AG04449 (cell line): ENCODE measurements at regions not wholly inside any gene's neighbourhood (a gene's known extent, or its start where the extent isn't known, plus 50 kb on each side); places are given as distances from the start of the nearest gene placed in this dataset.

Source experiments
- CTCF ChIA-PET: fragments of 350-600 bp; formaldehyde crosslinking; extraction: SDS; loops from one replicate; lab custom pipeline; 2021; ENCODE audit warnings: antibody characterized with exemption; lab: Yijun Ruan, JAX
- POLR2A ChIA-PET: fragments of 400-600, 350-600 bp; formaldehyde crosslinking; extraction: SDS; loops from one replicate; lab custom pipeline; 2020; ENCODE audit warnings: antibody characterized with exemption, inconsistent platforms; lab: Yijun Ruan, JAX
- DNase-seq: peaks from one replicate; pipeline ENCODE4 v3.0.0-alpha.2; 2010; ENCODE audit warnings: low read depth, low spot score
- H3K4me3 ChIP-seq: 2 replicates; pipeline ENCODE4 v1.5.1; 2011; ENCODE audit warnings: low read depth, mild to moderate bottlenecking, control low read depth, low read length
- TF ChIP-seq, protein P1 (sequence below): IDR thresholded peaks from one replicate; pipeline ENCODE4 v1.5.1; 2011; ENCODE audit warnings: mild to moderate bottlenecking, moderate library complexity, low read length, control low read depth, inconsistent platforms; ENCODE audit not compliant: insufficient read depth; ENCODE audit errors: missing control alignments

DNA sequence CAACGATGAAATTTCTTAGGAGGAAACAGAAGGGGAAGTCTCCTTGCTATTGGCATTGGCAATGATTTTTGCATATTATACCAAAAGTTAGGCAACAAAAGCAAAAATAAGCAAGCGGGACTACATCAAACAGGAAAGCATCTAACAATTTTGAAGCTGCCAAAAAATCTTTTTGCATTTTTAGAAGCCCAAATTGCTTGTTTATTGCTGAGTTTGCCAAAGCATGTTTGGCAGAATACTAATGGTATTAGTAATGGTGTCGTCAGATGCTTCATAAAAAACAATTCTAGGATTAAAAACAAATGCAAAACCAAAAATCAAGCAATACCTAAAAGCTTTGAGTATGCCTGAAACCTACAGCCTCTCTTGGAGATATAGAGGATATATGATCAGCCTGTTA lies 80.0 kb downstream of the GALR1 start:
- no peak for DNase-seq
- CTCF ChIA-PET: no interaction called here
- TF ChIP-seq, protein P1, sequence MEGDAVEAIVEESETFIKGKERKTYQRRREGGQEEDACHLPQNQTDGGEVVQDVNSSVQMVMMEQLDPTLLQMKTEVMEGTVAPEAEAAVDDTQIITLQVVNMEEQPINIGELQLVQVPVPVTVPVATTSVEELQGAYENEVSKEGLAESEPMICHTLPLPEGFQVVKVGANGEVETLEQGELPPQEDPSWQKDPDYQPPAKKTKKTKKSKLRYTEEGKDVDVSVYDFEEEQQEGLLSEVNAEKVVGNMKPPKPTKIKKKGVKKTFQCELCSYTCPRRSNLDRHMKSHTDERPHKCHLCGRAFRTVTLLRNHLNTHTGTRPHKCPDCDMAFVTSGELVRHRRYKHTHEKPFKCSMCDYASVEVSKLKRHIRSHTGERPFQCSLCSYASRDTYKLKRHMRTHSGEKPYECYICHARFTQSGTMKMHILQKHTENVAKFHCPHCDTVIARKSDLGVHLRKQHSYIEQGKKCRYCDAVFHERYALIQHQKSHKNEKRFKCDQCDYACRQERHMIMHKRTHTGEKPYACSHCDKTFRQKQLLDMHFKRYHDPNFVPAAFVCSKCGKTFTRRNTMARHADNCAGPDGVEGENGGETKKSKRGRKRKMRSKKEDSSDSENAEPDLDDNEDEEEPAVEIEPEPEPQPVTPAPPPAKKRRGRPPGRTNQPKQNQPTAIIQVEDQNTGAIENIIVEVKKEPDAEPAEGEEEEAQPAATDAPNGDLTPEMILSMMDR: no peak
- POLR2A ChIA-PET: no interaction called here
- no peak overlapping the region for H3K4me3 ChIP-seq

DNA sequence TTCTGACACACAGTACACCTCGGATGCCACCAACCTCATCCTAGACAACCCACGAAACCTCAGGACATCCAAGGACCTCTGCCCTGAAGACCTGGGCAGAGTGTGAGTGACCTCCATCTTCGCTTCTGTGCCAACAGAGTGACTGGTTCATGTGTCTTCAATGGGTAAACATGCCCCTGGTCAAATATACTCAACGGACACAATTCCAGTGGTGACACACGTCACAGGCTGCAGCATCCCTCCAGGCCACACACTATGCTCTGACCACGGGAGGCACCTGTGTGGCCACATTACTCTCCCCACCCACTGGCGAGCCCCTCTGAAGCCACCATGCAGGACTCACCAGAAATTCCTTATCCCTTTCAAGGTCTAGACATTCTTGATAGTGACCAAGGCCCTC lies 85.2 kb downstream of the GALR1 start:
- CTCF ChIA-PET: no interaction called here
- POLR2A ChIA-PET: no interaction called here
- no peak overlapping the region for H3K4me3 ChIP-seq
- TF ChIP-seq, protein P1: no peak
- no peak for DNase-seq

DNA sequence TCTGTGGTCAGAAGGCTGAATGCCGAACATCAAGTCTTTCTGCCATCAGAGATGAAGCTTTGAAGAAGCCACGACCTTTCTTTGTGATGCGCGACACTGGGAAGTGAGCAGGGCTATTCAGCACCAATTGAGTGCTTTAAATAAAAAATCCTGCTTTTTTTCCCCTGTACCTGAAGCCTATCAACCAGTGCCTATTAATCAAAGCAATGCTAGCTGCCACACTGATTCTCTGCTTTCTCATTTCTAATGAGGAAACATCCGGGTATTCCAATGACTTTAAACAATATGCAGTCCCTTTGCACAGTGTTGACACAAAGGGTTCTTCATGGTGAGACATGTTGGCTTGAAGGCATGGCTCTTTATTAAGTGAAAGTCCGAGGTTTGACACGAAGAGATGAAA lies 88.0 kb downstream of the GALR1 start:
- no peak for DNase-seq
- TF ChIP-seq, protein P1: no peak
- ChIA-PET POLR2A (no interaction called here), CTCF (no interaction called here)
- no peak overlapping the region for H3K4me3 ChIP-seq

DNA sequence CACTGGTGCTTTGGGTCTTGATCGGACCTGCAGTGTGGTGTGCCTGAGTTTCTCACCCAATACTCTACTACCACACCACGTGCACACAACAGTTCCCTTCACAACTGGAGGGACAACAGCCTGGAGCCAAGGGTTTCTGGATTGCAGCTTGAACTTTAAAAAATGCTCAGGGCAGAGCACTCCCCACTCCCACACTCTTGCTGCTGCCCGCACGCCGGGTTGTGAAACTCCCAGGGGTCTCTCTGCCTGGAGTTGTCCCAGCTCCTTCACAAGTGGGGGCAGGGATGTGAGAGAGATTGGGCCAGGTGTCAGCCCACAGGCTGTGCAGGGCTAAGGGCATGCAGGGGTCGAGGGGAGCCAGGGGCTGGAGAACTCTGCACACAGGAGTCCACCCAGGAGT lies 89.4 kb downstream of the GALR1 start:
- ChIA-PET CTCF (no interaction called here), POLR2A (no interaction called here)
- no peak overlapping the region for H3K4me3 ChIP-seq
- DNase-seq: no peak
- TF ChIP-seq, protein P1: no peak

DNA sequence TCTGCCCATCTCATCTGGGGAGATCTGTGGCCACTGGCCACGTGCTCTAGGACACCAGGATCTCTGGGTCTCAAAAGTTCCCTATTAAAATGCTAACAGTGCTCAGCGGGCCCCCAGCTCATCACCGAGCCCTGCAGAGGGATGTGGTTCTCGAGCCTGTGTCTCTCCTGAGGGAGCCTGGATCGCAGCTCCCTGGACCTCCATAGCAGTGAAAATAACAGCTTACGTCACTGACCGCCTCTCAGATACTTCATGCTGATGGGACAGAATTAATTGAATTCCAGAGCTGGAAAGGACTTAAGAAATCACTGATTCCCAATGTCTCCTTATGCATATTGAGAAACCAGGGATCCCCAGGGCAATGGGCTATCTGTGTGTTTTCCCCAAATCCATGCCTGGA lies 90.0 kb downstream of the GALR1 start:
- POLR2A ChIA-PET: no interaction called here
- H3K4me3 ChIP-seq: no peak overlapping the region
- no peak for DNase-seq
- TF ChIP-seq, protein P1: no peak
- CTCF ChIA-PET: no interaction called here

DNA sequence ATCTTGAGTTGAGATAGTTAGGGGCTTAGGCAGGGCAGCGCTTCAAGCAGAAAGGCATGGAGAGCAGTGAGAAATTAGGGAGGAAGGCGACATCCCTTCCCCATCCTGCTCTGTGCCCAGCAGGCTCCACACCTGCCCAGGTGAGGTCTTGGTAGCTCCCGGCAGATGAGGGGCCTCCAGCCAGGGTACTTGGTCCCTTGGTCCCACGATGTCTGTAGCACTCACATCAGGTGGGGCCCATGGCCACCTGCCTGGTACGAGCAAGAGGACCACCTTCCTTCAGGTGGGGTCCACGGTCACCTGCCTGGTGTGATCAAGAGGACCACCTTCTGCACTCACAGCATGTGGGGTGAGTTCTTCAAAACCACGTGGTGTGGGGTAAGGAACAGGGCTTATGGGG lies 91.2 kb downstream of the GALR1 start:
- no peak for DNase-seq
- ChIA-PET POLR2A (no interaction called here), CTCF (no interaction called here)
- H3K4me3 ChIP-seq: no peak overlapping the region
- TF ChIP-seq, protein P1: no peak
